GM10266 (cell line): ENCODE measurements at regions not wholly inside any gene's neighbourhood (a gene's known extent, or its start where the extent isn't known, plus 50 kb on each side); places are given as distances from the start of the nearest gene placed in this dataset.

Experiments used
- DNase-seq: peaks from one replicate; pipeline ENCODE4 v3.0.0; 2012; ENCODE audit errors: extremely low spot score
- CTCF ChIP-seq: IDR thresholded peaks from 2 replicates; pipeline ENCODE4 v1.5.1; 2012; ENCODE audit warnings: mild to moderate bottlenecking, low read depth; ENCODE audit not compliant: control insufficient read depth, insufficient read depth; ENCODE audit errors: missing control alignments

GRCh38 chr13:59464926-59465325 lies 698.8 kb downstream of the DIAPH3 start:
- DNase-seq: no peak
- TF ChIP-seq CTCF: no peak

- DNase-seq: no peak
- TF ChIP-seq CTCF: no peak
Measured at GRCh38 chr13:59468396-59468795, 695.3 kb downstream of the DIAPH3 start.

- no peak for DNase-seq
- TF ChIP-seq CTCF: no peak
Measured at GRCh38 chr13:59471106-59471505, 692.6 kb downstream of the DIAPH3 start.

- no peak for DNase-seq
Measured at GRCh38 chr13:59472134-59472533, 691.6 kb downstream of the DIAPH3 start.

GRCh38 chr13:59474696-59475095 lies 689.0 kb downstream of the DIAPH3 start:
- DNase-seq: no peak
- TF ChIP-seq CTCF: no peak

More at GRCh38 chr13:59472134-59472533, 691.6 kb downstream of the DIAPH3 start:
- TF ChIP-seq CTCF: no peak

GRCh38 chr13:59475911-59476310 lies 687.8 kb downstream of the DIAPH3 start:
- no peak for TF ChIP-seq CTCF
- DNase-seq: no peak

- TF ChIP-seq CTCF: no peak
- DNase-seq: no peak
Measured at GRCh38 chr13:59476366-59476765, 687.4 kb downstream of the DIAPH3 start.
